ENCODE measurements at regions not wholly inside any gene's neighbourhood (a gene's known extent, or its start where the extent isn't known, plus 50 kb on each side); places are given as distances from the start of the nearest gene placed in this dataset.

GRCh38 chr3:16739541-16740105 lies 134.4 kb upstream of the DAZL start:
- TF ChIP-seq, protein P1, sequence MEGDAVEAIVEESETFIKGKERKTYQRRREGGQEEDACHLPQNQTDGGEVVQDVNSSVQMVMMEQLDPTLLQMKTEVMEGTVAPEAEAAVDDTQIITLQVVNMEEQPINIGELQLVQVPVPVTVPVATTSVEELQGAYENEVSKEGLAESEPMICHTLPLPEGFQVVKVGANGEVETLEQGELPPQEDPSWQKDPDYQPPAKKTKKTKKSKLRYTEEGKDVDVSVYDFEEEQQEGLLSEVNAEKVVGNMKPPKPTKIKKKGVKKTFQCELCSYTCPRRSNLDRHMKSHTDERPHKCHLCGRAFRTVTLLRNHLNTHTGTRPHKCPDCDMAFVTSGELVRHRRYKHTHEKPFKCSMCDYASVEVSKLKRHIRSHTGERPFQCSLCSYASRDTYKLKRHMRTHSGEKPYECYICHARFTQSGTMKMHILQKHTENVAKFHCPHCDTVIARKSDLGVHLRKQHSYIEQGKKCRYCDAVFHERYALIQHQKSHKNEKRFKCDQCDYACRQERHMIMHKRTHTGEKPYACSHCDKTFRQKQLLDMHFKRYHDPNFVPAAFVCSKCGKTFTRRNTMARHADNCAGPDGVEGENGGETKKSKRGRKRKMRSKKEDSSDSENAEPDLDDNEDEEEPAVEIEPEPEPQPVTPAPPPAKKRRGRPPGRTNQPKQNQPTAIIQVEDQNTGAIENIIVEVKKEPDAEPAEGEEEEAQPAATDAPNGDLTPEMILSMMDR (IDR thresholded peaks at IDR 0.05; ENCODE audit: control insufficient read depth, insufficient read depth, low read depth, low read length, missing control alignments) = no peak
- DNase-seq (ENCODE audit: low read depth) = no peak
- no peak overlapping the region for H3K4me3 ChIP-seq (ENCODE audit: control insufficient read depth, low read depth, low read length)

GRCh38 chr3:16740515-16740914 lies 135.3 kb upstream of the DAZL start:
- H3K4me3 ChIP-seq (ENCODE audit: control insufficient read depth, low read depth, low read length) = no peak overlapping the region
- TF ChIP-seq, protein P1 (IDR thresholded peaks at IDR 0.05; ENCODE audit: control insufficient read depth, insufficient read depth, low read depth, low read length, missing control alignments) = no peak
- no peak for DNase-seq (ENCODE audit: low read depth)

DNA sequence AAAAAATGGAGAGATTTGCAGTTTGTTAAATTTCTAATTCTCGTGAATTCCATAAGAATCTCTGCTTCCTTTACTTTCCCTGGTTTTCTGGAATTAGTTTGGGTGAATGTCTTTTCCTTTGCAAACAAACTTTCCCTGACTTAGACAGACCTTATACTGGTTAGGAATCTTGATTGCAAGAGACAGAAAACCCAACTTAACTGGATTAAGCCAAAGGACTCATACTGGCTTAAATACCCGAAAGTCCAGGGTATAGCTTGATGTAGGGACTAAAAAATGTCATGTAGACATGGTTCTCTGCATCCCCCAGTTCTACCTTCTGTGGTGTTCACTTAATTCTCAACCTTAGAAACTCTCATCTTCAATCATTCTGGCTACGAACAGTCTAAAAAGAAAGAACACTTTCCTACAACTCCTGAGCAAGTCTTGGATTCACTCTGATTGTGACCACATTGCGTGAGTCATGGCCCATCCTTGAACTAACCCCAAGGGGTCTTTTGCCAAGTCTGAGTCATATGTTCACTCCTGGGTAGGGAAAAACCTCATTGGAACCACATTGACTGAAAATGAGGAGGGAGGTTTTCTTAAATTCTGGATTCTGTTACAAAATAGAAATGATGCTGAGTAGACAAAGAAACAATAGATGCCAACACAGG lies 136.0 kb upstream of the DAZL start:
- no peak overlapping the region for H3K4me3 ChIP-seq (ENCODE audit: control insufficient read depth, low read depth, low read length)
- peak; percentile 61 for DNase-seq (ENCODE audit: low read depth)
- TF ChIP-seq, protein P1 (IDR thresholded peaks at IDR 0.05; ENCODE audit: control insufficient read depth, insufficient read depth, low read depth, low read length, missing control alignments) = no peak

DNA sequence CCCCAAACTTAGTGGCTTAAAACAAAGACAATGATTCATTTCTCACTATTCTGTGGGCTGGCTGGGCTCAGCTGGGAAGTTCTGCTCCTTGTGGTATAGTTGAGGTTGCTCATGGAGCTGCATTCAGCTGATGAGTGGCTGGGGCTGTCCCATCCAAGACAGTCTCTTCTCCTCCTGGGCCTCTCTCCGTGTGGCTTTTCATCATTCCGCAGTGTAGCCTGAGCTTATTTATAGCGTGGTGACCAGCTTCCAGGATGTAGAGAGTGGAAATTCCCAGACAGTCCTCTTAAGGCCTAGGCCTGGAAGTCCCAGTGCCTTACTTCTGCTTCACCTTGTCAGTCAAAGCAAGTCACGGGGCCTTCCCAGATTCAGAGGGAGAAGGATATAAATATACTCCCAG lies 136.7 kb upstream of the DAZL start:
- TF ChIP-seq, protein P1 (IDR thresholded peaks at IDR 0.05; ENCODE audit: control insufficient read depth, insufficient read depth, low read depth, low read length, missing control alignments) = no peak
- no peak for DNase-seq (ENCODE audit: low read depth)
- H3K4me3 ChIP-seq (ENCODE audit: control insufficient read depth, low read depth, low read length) = no peak overlapping the region

- TF ChIP-seq, protein P1 (IDR thresholded peaks at IDR 0.05; ENCODE audit: control insufficient read depth, insufficient read depth, low read depth, low read length, missing control alignments) = no peak
- no peak overlapping the region for H3K4me3 ChIP-seq (ENCODE audit: control insufficient read depth, low read depth, low read length)
- no peak for DNase-seq (ENCODE audit: low read depth)
These were observed 138.1 kb upstream of the DAZL start for GRCh38 chr3:16743276-16743675.

- H3K4me3 ChIP-seq (ENCODE audit: control insufficient read depth, low read depth, low read length) = no peak overlapping the region
- no peak for DNase-seq (ENCODE audit: low read depth)
- TF ChIP-seq, protein P1 (IDR thresholded peaks at IDR 0.05; ENCODE audit: control insufficient read depth, insufficient read depth, low read depth, low read length, missing control alignments) = no peak
These were observed 125.4 kb upstream of the PLCL2 start for GRCh38 chr3:16759227-16759903.
